K562 (cell line): ENCODE measurements at regions not wholly inside any gene's neighbourhood (a gene's known extent, or its start where the extent isn't known, plus 50 kb on each side); places are given as distances from the start of the nearest gene placed in this dataset.

Experiments
- CTCF ChIP-seq, 3 experiments: IDR thresholded peaks in 2 of 3; conservative IDR thresholded peaks in 1 of 3; 2 replicates each; pipeline ENCODE4 v1.5.1; 2011 to 2012; ENCODE audit warnings: low read length in 3 of 3, mild to moderate bottlenecking in 3 of 3, control low read depth in 2 of 3, improper control_type of control experiment in 1 of 3, inconsistent platforms in 1 of 3, low read depth in 1 of 3, mixed read lengths in 1 of 3, moderate library complexity in 1 of 3; ENCODE audit not compliant: insufficient read depth in 2 of 3
- FOXP4 ChIP-seq: sonication (generic); formaldehyde crosslinking; IDR thresholded peaks from 2 replicates; pipeline ENCODE4 v1.8.0; 2022; ENCODE audit warnings: mild to moderate bottlenecking, missing genetic modification reagents, borderline replicate concordance
- HINFP ChIP-seq: fragments of 450-650 bp; conservative IDR thresholded peaks from 2 replicates; pipeline ENCODE4 v1.6.1; 2016; ENCODE audit warnings: missing genetic modification characterization, low read depth, mild to moderate bottlenecking, control low read depth, missing compliant biosample characterization
- SRSF9 ChIP-seq: fragments of 200-400 bp; formaldehyde crosslinking; IDR thresholded peaks from 2 replicates; pipeline ENCODE4 v1.6.1; 2017; ENCODE audit warnings: low read depth, low read length, borderline replicate concordance

- TF ChIP-seq CTCF (IDR thresholded peaks at IDR 0.05 in 2 of 3, conservative IDR thresholded peaks at IDR 0.05 in 1 of 3; ENCODE audit: insufficient read depth in 2 of 3, low read depth in 1 of 3, low read length in 3 of 3): no peak
- TF ChIP-seq SRSF9: no peak
- no peak for TF ChIP-seq HINFP (tag)
- no peak for TF ChIP-seq FOXP4 (CRISPR knock-in tag)
These were observed 97.8 kb downstream of the PLK2 start for GRCh38 chr5:58362135-58362534.
